Prostate gland (tissue), 2 donors: ENCODE measurements at regions not wholly inside any gene's neighbourhood (a gene's known extent, or its start where the extent isn't known, plus 50 kb on each side); places are given as distances from the start of the nearest gene placed in this dataset.

Experiments used
- DNase-seq: peaks from one replicate; pipeline ENCODE4 v3.0.0-alpha.2; 2019; ENCODE audit warnings: low spot score
- H3K27ac ChIP-seq, 2 donors: fragments of 200-600 bp; sonication (generic); 2 replicates each; pipeline ENCODE4 v1.5.1; 2017 to 2019
- H3K27me3 ChIP-seq: fragments of 200-600 bp; sonication (generic); replicated peaks from 2 replicates; pipeline ENCODE4 v1.5.1; 2019; ENCODE audit not compliant: insufficient read depth
- H3K36me3 ChIP-seq, 2 donors: fragments of 200-600 bp; sonication (generic); 1 replicate in 1 of 2; 2 replicates in 1 of 2; pipeline versions ENCODE4 v1.5.1 to v1.8.1; 2017 to 2019
- H3K4me1 ChIP-seq: fragments of 200-600 bp; sonication (generic); replicated peaks from 2 replicates; pipeline ENCODE4 v1.5.1; 2019
- H3K4me3 ChIP-seq, 2 donors: fragments of 200-600 bp; sonication (generic); 2 replicates each; pipeline ENCODE4 v1.5.1; 2017 to 2019
- H3K9me3 ChIP-seq: fragments of 200-600 bp; sonication (generic); 2 replicates; pipeline ENCODE4 v1.5.1; 2017
- CTCF ChIP-seq, 4 experiments: fragments of 200-600 bp in 2 of 4; fragments of 450-650 bp in 2 of 4; sonication (generic) in 2 of 4; IDR thresholded peaks; 1 replicate in 3 of 4; 2 replicates in 1 of 4; pipeline ENCODE4 v1.5.1; 2016 to 2019; ENCODE audit warnings: antibody characterized with exemption in 4 of 4, mild to moderate bottlenecking in 2 of 4, moderate library complexity in 2 of 4
- POLR2A ChIP-seq: fragments of 450-650 bp; IDR thresholded peaks from one replicate; pipeline ENCODE4 v1.6.1; 2016; ENCODE audit warnings: antibody characterized with exemption, mild to moderate bottlenecking
- POLR2AphosphoS5 ChIP-seq: sonication (generic); formaldehyde crosslinking; IDR thresholded peaks from one replicate; pipeline ENCODE4 v1.6.1; 2017; ENCODE audit warnings: antibody characterized with exemption
- WGBS: methylation state at CpG from one replicate; pipeline ENCODE4 v1.1.5; 2018; 5-methylcytosine and 5-hydroxymethylcytosine counted together
- intact Hi-C: fragments of 100-400 bp; cut with DNase I; formaldehyde crosslinking; loops from one replicate; pipeline ENCODE4 v1.14.2; 2022

- Histone ChIP-seq H3K27ac (no peak overlapping the region), H3K27me3 (no peaks in the 10 kb centered on the region), H3K36me3 (no peaks in the 10 kb centered on the region), H3K9me3 (no peaks in the 10 kb centered on the region), H3K4me3 (no peak overlapping the region), H3K4me1 (no peaks in the 10 kb centered on the region)
- 72% methylated on average over 7 of the region's 7 CpGs for WGBS
- TF ChIP-seq POLR2A (no peak), CTCF (IDR thresholded peaks at IDR 0.05) (no peak), POLR2AphosphoS5 (no peak)
- intact Hi-C loops: no loop called here
- no peak for DNase-seq
Observed at GRCh38 chr6:90859056-90859455, 272.2 kb upstream of the MAP3K7 start.

- no peak for TF ChIP-seq POLR2AphosphoS5
- TF ChIP-seq POLR2A: no peak
- TF ChIP-seq CTCF (IDR thresholded peaks at IDR 0.05): no peak
- Histone ChIP-seq H3K27me3 (no peaks in the 10 kb centered on the region), H3K4me1 (no peaks in the 10 kb centered on the region), H3K27ac (no peak overlapping the region), H3K4me3 (no peak overlapping the region), H3K9me3 (no peaks in the 10 kb centered on the region), H3K36me3 (no peaks in the 10 kb centered on the region)
- 14% methylated on average over 3 of the region's 3 CpGs for WGBS
- intact Hi-C loops: no loop called here
- no peak for DNase-seq
Observed at GRCh38 chr6:90849686-90850085, 262.8 kb upstream of the MAP3K7 start.

- Histone ChIP-seq H3K9me3 (no peaks in the 10 kb centered on the region), H3K27me3 (no peaks in the 10 kb centered on the region), H3K4me1 (no peaks in the 10 kb centered on the region), H3K36me3 (no peaks in the 10 kb centered on the region), H3K4me3 (no peak overlapping the region), H3K27ac (no peak overlapping the region)
- no peak for TF ChIP-seq POLR2AphosphoS5
- TF ChIP-seq POLR2A: no peak
- no peak for TF ChIP-seq CTCF (IDR thresholded peaks at IDR 0.05)
- intact Hi-C loops: no loop called here
- DNase-seq: no peak
Observed at GRCh38 chr6:90846824-90847223, 260.0 kb upstream of the MAP3K7 start.

GRCh38 chr6:90835596-90836212, 248.8 kb upstream of the MAP3K7 start:
- Histone ChIP-seq H3K27ac (no peak overlapping the region), H3K4me3 (no peak overlapping the region), H3K9me3 (no peaks in the 10 kb centered on the region), H3K4me1 (no peaks in the 10 kb centered on the region), H3K36me3 (no peaks in the 10 kb centered on the region), H3K27me3 (no peaks in the 10 kb centered on the region)
- intact Hi-C loops: no loop called here
- WGBS: 33% methylated on average over 6 of the region's 6 CpGs
- no peak for DNase-seq
- no peak for TF ChIP-seq POLR2A
- TF ChIP-seq CTCF (IDR thresholded peaks at IDR 0.05): no peak
- TF ChIP-seq POLR2AphosphoS5: no peak

- no peak for DNase-seq
- H3K36me3 ChIP-seq: no peaks in the 10 kb centered on the region
- H3K9me3 ChIP-seq: no peaks in the 10 kb centered on the region
- H3K27ac ChIP-seq: no peak overlapping the region
- no peak overlapping the region for H3K4me3 ChIP-seq
- no peaks in the 10 kb centered on the region for H3K4me1 ChIP-seq
- no peak for TF ChIP-seq CTCF (IDR thresholded peaks at IDR 0.05)
- TF ChIP-seq POLR2AphosphoS5: no peak
- no peak for TF ChIP-seq POLR2A
- no peaks in the 10 kb centered on the region for H3K27me3 ChIP-seq
- WGBS: 63% methylated on average over 2 of the region's 2 CpGs
- intact Hi-C loops: no loop called here
Observed at GRCh38 chr6:90829311-90829710, 242.4 kb upstream of the MAP3K7 start.
